ENCODE measurements at regions not wholly inside any gene's neighbourhood (a gene's known extent, or its start where the extent isn't known, plus 50 kb on each side); places are given as distances from the start of the nearest gene placed in this dataset.

- Histone ChIP-seq H2AFZ (ENCODE audit: insufficient read depth, low read depth, low read length, poor library complexity, severe bottlenecking) (no peak overlapping the region), H3K79me2 (ENCODE audit: control insufficient read depth, insufficient read depth, low read length) (no peaks in the 10 kb centered on the region), H3K4me2 (replicated peaks; ENCODE audit: low read depth, low read length, poor library complexity, severe bottlenecking) (no peak overlapping the region), H3K9ac (ENCODE audit: low read length) (no peak overlapping the region), H3K27ac (ENCODE audit: low read length in 2 of 2) (no peak overlapping the region), H3K4me1 (ENCODE audit: control insufficient read depth in 2 of 2, insufficient read depth in 2 of 2, low read length in 2 of 2) (peaks cover 0 to 3% of the 10 kb centered on the region in 2 donors), H4K20me1 (ENCODE audit: control insufficient read depth, insufficient read depth, low read length, poor library complexity, severe bottlenecking) (no peaks in the 10 kb centered on the region), H3K27me3 (replicated peaks in 1 of 4; ENCODE audit: control extremely low read depth in 1 of 4, control insufficient read depth in 3 of 4, insufficient read depth in 4 of 4, low read length in 3 of 4) (no peaks in the 10 kb centered on the region), H3K9me3 (ENCODE audit: control extremely low read depth in 1 of 3, control insufficient read depth in 2 of 3, insufficient read depth in 1 of 3, low read length in 2 of 3) (peaks cover 0 to 6% (median 2%) of the 10 kb centered on the region in 3 donors), H3K4me3 (ENCODE audit: control extremely low read depth in 1 of 5, extremely low read depth in 1 of 5, insufficient read depth in 1 of 5, low read depth in 2 of 5, low read length in 4 of 5) (no peak overlapping the region), H3K36me3 (replicated peaks in 1 of 2; ENCODE audit: control extremely low read depth in 1 of 2, control insufficient read depth in 1 of 2, extremely low read depth in 1 of 2, insufficient read depth in 2 of 2, low read length in 1 of 2) (no peaks in the 10 kb centered on the region)
- H3K4me1 Mint-ChIP-seq = peaks cover 6% of the 10 kb centered on the region
- TF ChIP-seq EZH2 (IDR thresholded peaks at IDR 0.05; ENCODE audit: borderline replicate concordance, insufficient read depth, low read depth, low read length, poor library complexity, severe bottlenecking) = no peak
- no peak for TF ChIP-seq CTCF (IDR thresholded peaks at IDR 0.05)
- peaks cover 5% of the 10 kb centered on the region for H3K9me3 Mint-ChIP-seq (ENCODE audit: insufficient read depth)
- no peak overlapping the region for H3K27ac Mint-ChIP-seq
- WGBS (ENCODE audit: insufficient coverage) = no CpG with 5 or more reads among the region's 1 CpG
- H3K4me3 Mint-ChIP-seq = no peak overlapping the region
- intact Hi-C loops (cut with micrococcal nuclease) = no loop called here
- H3K27me3 Mint-ChIP-seq = no peaks in the 10 kb centered on the region
- CTCF ChIA-PET = no interaction called here
- DNase-seq (no peak), ATAC-seq (ENCODE audit: low read depth) (no peak)
- POLR2A ChIA-PET = no interaction called here
Observed at GRCh38 chr2:62330959-62331358, 135.0 kb downstream of the B3GNT2 start.

GRCh38 chr2:62329797-62330196 lies 133.9 kb downstream of the B3GNT2 start:
- peaks cover 0 to 3% of the 10 kb centered on the region in 2 donors for H3K4me1 ChIP-seq (ENCODE audit: control insufficient read depth in 2 of 2, insufficient read depth in 2 of 2, low read length in 2 of 2)
- no peaks in the 10 kb centered on the region for H4K20me1 ChIP-seq (ENCODE audit: control insufficient read depth, insufficient read depth, low read length, poor library complexity, severe bottlenecking)
- ATAC-seq (ENCODE audit: low read depth) (no peak), DNase-seq (no peak)
- TF ChIP-seq CTCF (IDR thresholded peaks at IDR 0.05) (no peak), EZH2 (IDR thresholded peaks at IDR 0.05; ENCODE audit: borderline replicate concordance, insufficient read depth, low read depth, low read length, poor library complexity, severe bottlenecking) (no peak)
- H3K79me2 ChIP-seq (ENCODE audit: control insufficient read depth, insufficient read depth, low read length) = no peaks in the 10 kb centered on the region
- WGBS (ENCODE audit: insufficient coverage) = 89% methylated on average over 3 of the region's 5 CpGs
- intact Hi-C loops (cut with micrococcal nuclease) = no loop called here
- H3K27me3 ChIP-seq (replicated peaks in 1 of 4; ENCODE audit: control extremely low read depth in 1 of 4, control insufficient read depth in 3 of 4, insufficient read depth in 4 of 4, low read length in 3 of 4) = no peaks in the 10 kb centered on the region
- CTCF ChIA-PET = no interaction called here
- Mint-ChIP-seq H3K4me3 (no peak overlapping the region), H3K27me3 (no peaks in the 10 kb centered on the region), H3K27ac (no peak overlapping the region), H3K4me1 (peaks cover 3% of the 10 kb centered on the region), H3K9me3 (ENCODE audit: insufficient read depth) (peaks cover 9% of the 10 kb centered on the region)
- peaks cover 0 to 11% (median 9%) of the 10 kb centered on the region in 3 donors for H3K9me3 ChIP-seq (ENCODE audit: control extremely low read depth in 1 of 3, control insufficient read depth in 2 of 3, insufficient read depth in 1 of 3, low read length in 2 of 3)
- H3K27ac ChIP-seq (ENCODE audit: low read length in 2 of 2) = no peak overlapping the region
- H3K9ac ChIP-seq (ENCODE audit: low read length) = no peak overlapping the region
- POLR2A ChIA-PET = no interaction called here
- no peak overlapping the region for H2AFZ ChIP-seq (ENCODE audit: insufficient read depth, low read depth, low read length, poor library complexity, severe bottlenecking)
- no peak overlapping the region for H3K4me2 ChIP-seq (replicated peaks; ENCODE audit: low read depth, low read length, poor library complexity, severe bottlenecking)
- H3K36me3 ChIP-seq (replicated peaks in 1 of 2; ENCODE audit: control extremely low read depth in 1 of 2, control insufficient read depth in 1 of 2, extremely low read depth in 1 of 2, insufficient read depth in 2 of 2, low read length in 1 of 2) = no peaks in the 10 kb centered on the region
- H3K4me3 ChIP-seq (ENCODE audit: control extremely low read depth in 1 of 5, extremely low read depth in 1 of 5, insufficient read depth in 1 of 5, low read depth in 2 of 5, low read length in 4 of 5) = no peak overlapping the region

All from B cell (primary cell).